ENCODE measurements at regions not wholly inside any gene's neighbourhood (a gene's known extent, or its start where the extent isn't known, plus 50 kb on each side); places are given as distances from the start of the nearest gene placed in this dataset.

DNA sequence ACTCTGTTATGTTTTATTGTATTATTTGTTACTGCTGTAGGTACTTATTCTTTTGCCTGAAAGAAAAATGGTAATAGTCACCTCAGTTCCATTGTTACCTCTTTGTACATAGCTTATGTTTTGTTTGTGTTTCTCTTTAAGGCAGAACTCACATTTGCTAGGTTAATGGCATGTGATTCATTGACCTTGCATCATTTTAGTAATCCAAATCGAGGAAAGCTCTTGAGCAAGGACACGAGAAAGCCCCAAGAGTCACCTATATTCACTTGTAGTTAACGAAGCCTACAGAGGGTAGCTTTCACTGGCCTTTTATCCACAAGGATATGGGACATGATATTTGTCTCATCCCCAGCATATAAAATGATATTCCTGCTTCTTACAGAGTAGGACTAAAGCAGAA is 1765.2 kb downstream of the NCAM2 start:
- CTCF ChIA-PET = no interaction called here
- Histone ChIP-seq H4K20me1 (ENCODE audit: insufficient read depth) (no peaks in the 10 kb centered on the region), H3K36me3 (ENCODE audit: low read depth) (no peaks in the 10 kb centered on the region), H3K79me2 (ENCODE audit: low read depth) (no peaks in the 10 kb centered on the region), H3K9me3 (ENCODE audit: insufficient read depth, low read depth) (no peaks in the 10 kb centered on the region), H3K27me3 (ENCODE audit: insufficient read depth, low read depth) (no peaks in the 10 kb centered on the region), H3K27ac (no peak overlapping the region), H3K9me2 (ENCODE audit: insufficient read depth) (no peaks in the 10 kb centered on the region), H3F3A (ENCODE audit: insufficient read depth, low read depth) (no peaks in the 10 kb centered on the region), H3K4me2 (no peak overlapping the region), H3K4me1 (replicated peaks; ENCODE audit: insufficient read depth) (no peaks in the 10 kb centered on the region), H3K4me3 (no peak overlapping the region), H2AFZ (no peak overlapping the region)
- intact Hi-C loops (cut with micrococcal nuclease; ENCODE audit: unreplicated experiment) = no loop called here
- no TSS peak for BruUV-seq (replicated peaks)
- DNase-seq = no peak
- POLR2A ChIA-PET (ENCODE audit: unreplicated experiment) = no interaction called here
- TF ChIP-seq, protein P1, sequence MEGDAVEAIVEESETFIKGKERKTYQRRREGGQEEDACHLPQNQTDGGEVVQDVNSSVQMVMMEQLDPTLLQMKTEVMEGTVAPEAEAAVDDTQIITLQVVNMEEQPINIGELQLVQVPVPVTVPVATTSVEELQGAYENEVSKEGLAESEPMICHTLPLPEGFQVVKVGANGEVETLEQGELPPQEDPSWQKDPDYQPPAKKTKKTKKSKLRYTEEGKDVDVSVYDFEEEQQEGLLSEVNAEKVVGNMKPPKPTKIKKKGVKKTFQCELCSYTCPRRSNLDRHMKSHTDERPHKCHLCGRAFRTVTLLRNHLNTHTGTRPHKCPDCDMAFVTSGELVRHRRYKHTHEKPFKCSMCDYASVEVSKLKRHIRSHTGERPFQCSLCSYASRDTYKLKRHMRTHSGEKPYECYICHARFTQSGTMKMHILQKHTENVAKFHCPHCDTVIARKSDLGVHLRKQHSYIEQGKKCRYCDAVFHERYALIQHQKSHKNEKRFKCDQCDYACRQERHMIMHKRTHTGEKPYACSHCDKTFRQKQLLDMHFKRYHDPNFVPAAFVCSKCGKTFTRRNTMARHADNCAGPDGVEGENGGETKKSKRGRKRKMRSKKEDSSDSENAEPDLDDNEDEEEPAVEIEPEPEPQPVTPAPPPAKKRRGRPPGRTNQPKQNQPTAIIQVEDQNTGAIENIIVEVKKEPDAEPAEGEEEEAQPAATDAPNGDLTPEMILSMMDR (conservative IDR thresholded peaks at IDR 0.05) = no peak
- no peak for TF ChIP-seq EZH2 (IDR thresholded peaks at IDR 0.05; ENCODE audit: low read depth)

DNA sequence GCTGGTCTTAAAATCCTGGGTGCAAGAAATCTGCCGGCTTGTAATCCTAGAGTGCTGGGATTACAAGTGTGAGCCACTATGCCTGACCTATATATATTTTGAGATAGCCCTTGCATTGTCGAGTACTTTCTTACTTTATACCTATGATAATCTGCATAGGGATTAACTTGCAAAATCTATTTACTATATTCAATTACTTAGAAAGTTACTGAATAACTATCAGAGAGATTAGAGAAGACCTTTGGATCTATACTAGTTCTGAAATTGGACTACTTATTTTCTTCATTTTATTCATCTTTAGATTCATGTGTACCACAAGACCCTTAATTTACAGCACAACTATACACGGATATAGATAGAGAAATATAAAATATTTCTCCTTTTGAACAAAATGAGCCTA is 1766.0 kb downstream of the NCAM2 start:
- Histone ChIP-seq H3K9me3 (ENCODE audit: insufficient read depth, low read depth) (no peaks in the 10 kb centered on the region), H3K4me2 (no peak overlapping the region), H4K20me1 (ENCODE audit: insufficient read depth) (no peaks in the 10 kb centered on the region), H3K9me2 (ENCODE audit: insufficient read depth) (no peaks in the 10 kb centered on the region), H3K4me1 (replicated peaks; ENCODE audit: insufficient read depth) (no peaks in the 10 kb centered on the region), H3K4me3 (no peak overlapping the region), H3F3A (ENCODE audit: insufficient read depth, low read depth) (no peaks in the 10 kb centered on the region), H3K79me2 (ENCODE audit: low read depth) (no peaks in the 10 kb centered on the region), H3K36me3 (ENCODE audit: low read depth) (no peaks in the 10 kb centered on the region), H3K27ac (no peak overlapping the region), H2AFZ (no peak overlapping the region), H3K27me3 (ENCODE audit: insufficient read depth, low read depth) (no peaks in the 10 kb centered on the region)
- BruUV-seq (replicated peaks) = no TSS peak
- intact Hi-C loops (cut with micrococcal nuclease; ENCODE audit: unreplicated experiment) = no loop called here
- POLR2A ChIA-PET (ENCODE audit: unreplicated experiment) = no interaction called here
- DNase-seq = no peak
- TF ChIP-seq, protein P1 (conservative IDR thresholded peaks at IDR 0.05) = no peak
- TF ChIP-seq EZH2 (IDR thresholded peaks at IDR 0.05; ENCODE audit: low read depth) = no peak
- CTCF ChIA-PET = no interaction called here

DNA sequence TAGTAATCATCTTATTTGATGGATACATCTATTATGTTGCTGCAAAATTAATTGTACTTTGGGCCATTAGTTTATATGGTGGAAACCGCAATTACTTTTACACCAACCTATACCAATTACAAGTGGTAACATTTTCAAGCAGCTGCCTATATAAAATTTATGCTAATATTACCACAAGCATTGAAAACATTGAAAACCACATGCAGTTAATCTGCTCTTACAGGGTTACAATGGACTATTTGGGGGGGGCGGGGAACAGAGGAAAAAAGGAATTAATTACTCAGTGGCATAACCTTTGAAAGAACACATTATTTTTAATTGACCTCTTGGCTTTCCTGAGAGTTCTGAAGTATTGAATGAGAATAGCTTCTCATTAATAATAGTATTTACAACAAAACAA is 1793.2 kb downstream of the NCAM2 start:
- no peak overlapping the region for H3K4me3 ChIP-seq
- no TSS peak for BruUV-seq (replicated peaks)
- no peaks in the 10 kb centered on the region for H3K9me2 ChIP-seq (ENCODE audit: insufficient read depth)
- ChIA-PET CTCF (interaction anchor here (0.6 kb wide), 1 partner anchor 124 kb away, joined by 3 read pairs; no protein-coding TSS in a partner anchor), POLR2A (ENCODE audit: unreplicated experiment) (no interaction called here)
- no peaks in the 10 kb centered on the region for H3K9me3 ChIP-seq (ENCODE audit: insufficient read depth, low read depth)
- no peak for TF ChIP-seq EZH2 (IDR thresholded peaks at IDR 0.05; ENCODE audit: low read depth)
- TF ChIP-seq, protein P1 (conservative IDR thresholded peaks at IDR 0.05) = no peak
- no peak for DNase-seq
- H3K79me2 ChIP-seq (ENCODE audit: low read depth) = no peaks in the 10 kb centered on the region
- no peaks in the 10 kb centered on the region for H3F3A ChIP-seq (ENCODE audit: insufficient read depth, low read depth)
- no peak overlapping the region for H3K4me2 ChIP-seq
- H4K20me1 ChIP-seq (ENCODE audit: insufficient read depth) = no peaks in the 10 kb centered on the region
- no peak overlapping the region for H3K27ac ChIP-seq
- intact Hi-C loops (cut with micrococcal nuclease; ENCODE audit: unreplicated experiment) = loop anchor here (5.0 to 10.0 kb wide), 3 partner anchors 226 to 1787 kb away; no protein-coding TSS in a partner anchor
- H3K36me3 ChIP-seq (ENCODE audit: low read depth) = no peaks in the 10 kb centered on the region
- H3K4me1 ChIP-seq (replicated peaks; ENCODE audit: insufficient read depth) = no peaks in the 10 kb centered on the region
- no peaks in the 10 kb centered on the region for H3K27me3 ChIP-seq (ENCODE audit: insufficient read depth, low read depth)
- no peak overlapping the region for H2AFZ ChIP-seq
